Endodermal cell (in vitro differentiated cells): ENCODE measurements at regions not wholly inside any gene's neighbourhood (a gene's known extent, or its start where the extent isn't known, plus 50 kb on each side); places are given as distances from the start of the nearest gene placed in this dataset.

ENCODE experiments used
- DNase-seq: peaks from one replicate; pipeline ENCODE4 v3.0.0-alpha.2; 2017
- H3K27ac ChIP-seq: 2 replicates; pipeline ENCODE4 v1.5.1; 2013; ENCODE audit warnings: mild to moderate bottlenecking, low read depth, low read length, moderate library complexity
- H3K27me3 ChIP-seq: 2 replicates; pipeline ENCODE4 v1.6.1; 2013; ENCODE audit warnings: mild to moderate bottlenecking, low read length, moderate library complexity; ENCODE audit not compliant: insufficient read depth, control insufficient read depth, poor library complexity, severe bottlenecking
- H3K36me3 ChIP-seq: 2 replicates; pipeline ENCODE4 v1.7.0; 2013; ENCODE audit warnings: mild to moderate bottlenecking, low read length, moderate library complexity; ENCODE audit not compliant: control insufficient read depth, insufficient read depth
- H3K4me1 ChIP-seq: one replicate; pipeline ENCODE4 v1.7.0; 2013; ENCODE audit warnings: low read length; ENCODE audit not compliant: control insufficient read depth, insufficient read depth
- H3K4me3 ChIP-seq: 2 replicates; pipeline ENCODE4 v1.5.1; 2013; ENCODE audit warnings: mild to moderate bottlenecking, low read length, moderate library complexity
- H3K9ac ChIP-seq: 2 replicates; pipeline ENCODE4 v1.6.1; 2013; ENCODE audit warnings: mild to moderate bottlenecking, low read length, moderate library complexity; ENCODE audit not compliant: poor library complexity, severe bottlenecking; ENCODE audit errors: extremely low read depth
- H3K9me3 ChIP-seq: 2 replicates; pipeline ENCODE4 v1.6.1; 2013; ENCODE audit warnings: mild to moderate bottlenecking, low read length, moderate library complexity; ENCODE audit not compliant: control insufficient read depth
- H3K27ac Mint-ChIP-seq: 2 replicates; pipeline ENCODE4 v1.8.0; 2020; ENCODE audit warnings: mixed read lengths
- H3K27me3 Mint-ChIP-seq: 2 replicates; pipeline ENCODE4 v1.8.0; 2021; ENCODE audit warnings: mild to moderate bottlenecking, mixed read lengths; ENCODE audit not compliant: insufficient read depth
- H3K36me3 Mint-ChIP-seq: 2 replicates; pipeline ENCODE4 v1.8.0; 2020; ENCODE audit warnings: low read depth, mixed read lengths
- H3K4me1 Mint-ChIP-seq: 2 replicates; pipeline ENCODE4 v1.8.0; 2020; ENCODE audit warnings: mixed read lengths
- H3K4me3 Mint-ChIP-seq: 2 replicates; pipeline ENCODE4 v1.8.0; 2020; ENCODE audit warnings: mild to moderate bottlenecking, moderate library complexity, mixed read lengths
- H3K9me3 Mint-ChIP-seq: 2 replicates; pipeline ENCODE4 v1.8.0; 2020; ENCODE audit warnings: mild to moderate bottlenecking, mixed read lengths
- WGBS, 2 experiments: methylation state at CpG; one replicate each; pipeline versions ENCODE4 v1.1.5 to v1.1.7; 2013; ENCODE audit warnings: missing lambda C conversion rate in 2 of 2, mixed read lengths in 1 of 2; ENCODE audit not compliant: insufficient coverage in 1 of 2, insufficient read length in 1 of 2; 5-methylcytosine and 5-hydroxymethylcytosine counted together
- TF ChIP-seq, protein P1 (sequence below): fragments of 200-600 bp; sonication (generic); conservative IDR thresholded peaks from 2 replicates; pipeline ENCODE4 v1.5.0; 2021; ENCODE audit warnings: antibody characterized with exemption, mild to moderate bottlenecking

DNA sequence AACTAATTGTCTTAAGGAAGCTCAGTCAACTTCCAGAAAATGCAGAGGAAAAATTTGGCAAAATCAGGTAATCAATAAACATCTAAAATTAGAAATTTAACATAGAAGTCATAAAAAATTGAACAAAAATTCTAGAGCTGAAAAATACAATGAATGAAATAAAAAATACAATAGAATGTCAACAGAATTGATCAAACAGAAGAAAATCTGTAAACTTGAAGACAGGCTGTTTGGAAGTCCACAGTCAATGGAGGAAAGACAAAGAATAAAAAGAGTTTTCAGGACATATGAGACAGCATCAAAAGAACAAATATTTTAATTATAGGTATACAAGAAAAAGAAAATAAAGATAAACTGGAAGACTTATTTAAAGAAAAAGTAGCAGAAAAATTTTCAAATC, 469.0 kb downstream of the RWDD3 start:
- Histone ChIP-seq H3K4me3 (no peak overlapping the region), H3K27me3 (no peaks in the 10 kb centered on the region), H3K4me1 (no peaks in the 10 kb centered on the region), H3K36me3 (no peaks in the 10 kb centered on the region), H3K27ac (no peak overlapping the region), H3K9ac (no peak overlapping the region), H3K9me3 (peaks cover 69% of the 10 kb centered on the region)
- DNase-seq, result no peak
- H3K4me1 Mint-ChIP-seq, result peaks cover 15% of the 10 kb centered on the region
- no peaks in the 10 kb centered on the region for H3K36me3 Mint-ChIP-seq
- H3K4me3 Mint-ChIP-seq, result no peak overlapping the region
- H3K9me3 Mint-ChIP-seq, result peaks cover 34% of the 10 kb centered on the region
- TF ChIP-seq, protein P1, sequence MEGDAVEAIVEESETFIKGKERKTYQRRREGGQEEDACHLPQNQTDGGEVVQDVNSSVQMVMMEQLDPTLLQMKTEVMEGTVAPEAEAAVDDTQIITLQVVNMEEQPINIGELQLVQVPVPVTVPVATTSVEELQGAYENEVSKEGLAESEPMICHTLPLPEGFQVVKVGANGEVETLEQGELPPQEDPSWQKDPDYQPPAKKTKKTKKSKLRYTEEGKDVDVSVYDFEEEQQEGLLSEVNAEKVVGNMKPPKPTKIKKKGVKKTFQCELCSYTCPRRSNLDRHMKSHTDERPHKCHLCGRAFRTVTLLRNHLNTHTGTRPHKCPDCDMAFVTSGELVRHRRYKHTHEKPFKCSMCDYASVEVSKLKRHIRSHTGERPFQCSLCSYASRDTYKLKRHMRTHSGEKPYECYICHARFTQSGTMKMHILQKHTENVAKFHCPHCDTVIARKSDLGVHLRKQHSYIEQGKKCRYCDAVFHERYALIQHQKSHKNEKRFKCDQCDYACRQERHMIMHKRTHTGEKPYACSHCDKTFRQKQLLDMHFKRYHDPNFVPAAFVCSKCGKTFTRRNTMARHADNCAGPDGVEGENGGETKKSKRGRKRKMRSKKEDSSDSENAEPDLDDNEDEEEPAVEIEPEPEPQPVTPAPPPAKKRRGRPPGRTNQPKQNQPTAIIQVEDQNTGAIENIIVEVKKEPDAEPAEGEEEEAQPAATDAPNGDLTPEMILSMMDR, result no peak
- no peak overlapping the region for H3K27ac Mint-ChIP-seq
- H3K27me3 Mint-ChIP-seq, result no peaks in the 10 kb centered on the region

DNA sequence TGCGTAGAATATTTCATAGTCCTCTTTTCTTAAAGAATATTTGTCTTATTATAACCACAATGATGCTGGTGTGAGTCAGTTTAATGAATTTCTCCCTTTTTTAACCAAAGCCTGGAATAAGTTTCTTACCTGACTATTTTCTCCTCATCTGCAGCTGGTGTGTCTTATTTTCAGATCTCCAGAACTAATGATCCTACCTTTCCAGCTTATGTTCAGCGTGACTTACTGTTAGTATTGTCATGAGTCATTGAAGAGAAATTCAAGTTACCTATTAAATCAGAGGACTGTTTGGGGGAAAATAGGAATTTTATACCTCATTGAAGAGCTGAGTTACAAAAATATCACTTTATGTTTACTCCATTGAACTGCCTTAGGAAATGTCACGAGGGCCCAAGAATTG, 482.1 kb downstream of the RWDD3 start:
- no peak overlapping the region for H3K27ac ChIP-seq
- no peak overlapping the region for H3K4me3 ChIP-seq
- no peaks in the 10 kb centered on the region for H3K27me3 Mint-ChIP-seq
- H3K36me3 Mint-ChIP-seq, result no peaks in the 10 kb centered on the region
- H3K9ac ChIP-seq, result no peak overlapping the region
- no peaks in the 10 kb centered on the region for H3K9me3 ChIP-seq
- no peak for DNase-seq
- H3K27me3 ChIP-seq, result no peaks in the 10 kb centered on the region
- no peaks in the 10 kb centered on the region for H3K36me3 ChIP-seq
- no peaks in the 10 kb centered on the region for H3K4me1 Mint-ChIP-seq
- H3K9me3 Mint-ChIP-seq, result no peaks in the 10 kb centered on the region
- TF ChIP-seq, protein P1, result no peak
- no peak overlapping the region for H3K27ac Mint-ChIP-seq
- 92 to 97% methylated on average over 1 to 3 of the region's 3 CpGs for WGBS, 2 experiments
- H3K4me1 ChIP-seq, result no peaks in the 10 kb centered on the region
- no peak overlapping the region for H3K4me3 Mint-ChIP-seq

DNA sequence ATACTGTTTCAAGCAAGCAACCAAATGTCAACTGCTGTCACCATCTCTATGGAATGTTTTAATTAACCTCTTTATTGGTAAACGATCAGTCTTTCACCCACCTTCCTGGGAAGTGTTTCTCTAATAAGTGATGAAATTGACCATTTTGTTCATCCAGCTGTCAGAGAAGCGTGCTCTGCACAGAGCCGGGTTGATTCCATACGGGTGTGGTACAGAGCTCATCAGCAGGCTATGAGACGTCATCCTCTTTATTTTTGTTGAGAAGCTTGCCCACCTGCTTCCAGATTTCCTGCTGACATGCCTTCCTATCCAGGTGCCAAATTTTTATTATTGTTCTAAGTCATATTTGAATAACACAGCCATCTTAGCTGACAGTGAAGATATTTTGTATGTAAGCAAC, 482.5 kb downstream of the RWDD3 start:
- H3K27ac Mint-ChIP-seq, result no peak overlapping the region
- Histone ChIP-seq H3K9me3 (no peaks in the 10 kb centered on the region), H3K9ac (no peak overlapping the region), H3K4me3 (no peak overlapping the region), H3K4me1 (no peaks in the 10 kb centered on the region), H3K27me3 (no peaks in the 10 kb centered on the region), H3K36me3 (no peaks in the 10 kb centered on the region), H3K27ac (no peak overlapping the region)
- DNase-seq, result no peak
- no peak overlapping the region for H3K4me3 Mint-ChIP-seq
- no peaks in the 10 kb centered on the region for H3K4me1 Mint-ChIP-seq
- TF ChIP-seq, protein P1, result no peak
- WGBS, 2 experiments, result 92 to 98% methylated on average over 5 of the region's 5 CpGs
- no peaks in the 10 kb centered on the region for H3K36me3 Mint-ChIP-seq
- no peaks in the 10 kb centered on the region for H3K27me3 Mint-ChIP-seq
- no peaks in the 10 kb centered on the region for H3K9me3 Mint-ChIP-seq
